ENCODE measurements at regions not wholly inside any gene's neighbourhood (a gene's known extent, or its start where the extent isn't known, plus 50 kb on each side); places are given as distances from the start of the nearest gene placed in this dataset.

DNA sequence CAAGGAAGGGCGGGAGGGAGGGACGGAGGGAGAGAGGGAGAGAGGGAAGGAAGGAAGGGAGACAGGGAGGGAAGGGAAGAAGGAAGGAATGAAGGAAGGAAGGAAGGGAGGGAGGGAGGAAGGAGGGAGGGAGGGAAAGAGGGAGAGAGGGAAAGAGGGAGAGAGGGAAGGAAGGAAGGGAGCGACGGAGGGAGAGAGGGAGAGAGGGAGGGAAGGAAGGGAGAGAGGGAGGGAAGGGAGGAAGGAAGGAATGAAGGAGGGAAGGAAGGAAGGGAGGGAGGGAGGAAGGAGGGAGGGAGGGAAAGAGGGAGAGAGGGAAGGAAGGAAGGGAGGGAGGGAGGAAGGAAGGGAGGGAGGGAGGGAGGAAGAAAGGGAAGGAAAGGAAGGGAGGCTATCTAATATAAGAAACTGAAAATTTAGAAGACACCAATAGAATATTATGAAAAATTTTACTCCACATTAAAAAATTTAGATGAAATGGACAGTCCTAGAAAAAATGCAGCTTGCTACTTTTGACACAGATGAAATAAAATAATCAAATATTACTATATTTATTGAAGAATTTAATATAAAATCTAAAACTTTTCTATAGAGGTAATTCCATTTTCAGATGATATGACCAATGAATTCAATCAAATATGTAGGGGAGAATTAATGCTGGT is 280.3 kb upstream of the SLITRK3 start:
- TF ChIP-seq CTCF (IDR thresholded peaks at IDR 0.05; ENCODE audit: insufficient read depth, missing control alignments): no peak
- FAIRE-seq (no peak), DNase-seq (ENCODE audit: insufficient read length, low spot score) (no peak)

GRCh38 chr3:165466856-165467255 is 270.7 kb upstream of the SLITRK3 start:
- no peak for TF ChIP-seq CTCF (IDR thresholded peaks at IDR 0.05; ENCODE audit: insufficient read depth, missing control alignments)
- no peak for FAIRE-seq

DNA sequence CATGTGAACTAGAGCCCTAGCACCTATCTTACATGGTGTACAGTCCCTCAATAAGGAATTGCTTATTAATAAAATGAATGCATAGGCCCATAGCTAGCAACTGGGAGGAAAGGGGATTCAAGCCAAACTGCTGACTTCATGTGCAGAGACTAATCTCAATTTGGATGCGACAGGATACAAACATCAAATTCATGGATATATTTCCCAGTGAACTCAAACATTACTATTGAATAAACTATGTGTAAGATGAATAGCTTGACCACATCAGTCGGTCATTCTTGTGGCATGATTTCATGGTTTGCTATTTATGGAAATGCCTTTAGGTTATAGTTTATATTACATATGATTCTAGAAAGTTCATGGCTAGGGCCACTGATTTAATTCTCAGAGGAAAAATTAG is 268.6 kb upstream of the SLITRK3 start:
- FAIRE-seq (no peak), DNase-seq (ENCODE audit: insufficient read length, low spot score) (no peak)
- no peak for TF ChIP-seq CTCF (IDR thresholded peaks at IDR 0.05; ENCODE audit: insufficient read depth, missing control alignments)

More at GRCh38 chr3:165466856-165467255, 270.7 kb upstream of the SLITRK3 start:
- DNase-seq (ENCODE audit: insufficient read length, low spot score): no peak

GRCh38 chr3:165463531-165463930 is 267.3 kb upstream of the SLITRK3 start:
- DNase-seq (ENCODE audit: insufficient read length, low spot score): no peak
- FAIRE-seq: no peak
- no peak for TF ChIP-seq CTCF (IDR thresholded peaks at IDR 0.05; ENCODE audit: insufficient read depth, missing control alignments)

DNA sequence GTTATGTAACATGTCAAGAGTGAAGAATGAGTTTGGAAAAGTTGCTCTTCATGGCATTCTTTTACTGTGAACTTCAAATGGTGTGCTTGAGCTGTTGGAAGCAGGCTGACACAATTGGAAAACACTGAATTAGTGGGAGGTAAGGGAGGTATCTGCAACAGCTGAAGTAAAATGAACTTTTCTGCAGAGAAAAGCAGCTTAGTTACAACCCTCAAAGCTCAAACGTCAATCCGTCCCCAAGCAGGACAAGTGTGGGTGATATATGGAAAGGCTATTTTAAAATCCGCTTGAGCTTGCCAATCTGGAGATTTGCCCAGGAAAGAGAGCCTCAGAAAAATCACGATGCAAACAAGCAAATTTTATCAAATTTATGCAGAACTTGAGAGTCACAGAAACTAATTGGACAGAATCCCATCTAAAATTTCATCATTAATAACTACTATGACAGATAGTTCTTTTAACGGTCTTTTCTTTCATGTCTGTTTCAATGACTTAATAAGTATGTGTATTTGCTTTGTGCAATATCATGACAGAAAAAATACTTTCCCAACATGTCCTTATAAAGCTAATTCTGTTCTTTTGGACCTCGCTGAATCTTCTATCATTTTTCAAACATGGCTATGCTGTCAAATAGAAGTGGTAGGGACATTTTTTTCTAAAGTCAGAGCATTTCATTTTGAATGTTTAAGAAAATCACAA is 266.6 kb upstream of the SLITRK3 start:
- TF ChIP-seq CTCF (IDR thresholded peaks at IDR 0.05; ENCODE audit: insufficient read depth, missing control alignments): no peak
- no peak for DNase-seq (ENCODE audit: insufficient read length, low spot score)
- FAIRE-seq: no peak

DNA sequence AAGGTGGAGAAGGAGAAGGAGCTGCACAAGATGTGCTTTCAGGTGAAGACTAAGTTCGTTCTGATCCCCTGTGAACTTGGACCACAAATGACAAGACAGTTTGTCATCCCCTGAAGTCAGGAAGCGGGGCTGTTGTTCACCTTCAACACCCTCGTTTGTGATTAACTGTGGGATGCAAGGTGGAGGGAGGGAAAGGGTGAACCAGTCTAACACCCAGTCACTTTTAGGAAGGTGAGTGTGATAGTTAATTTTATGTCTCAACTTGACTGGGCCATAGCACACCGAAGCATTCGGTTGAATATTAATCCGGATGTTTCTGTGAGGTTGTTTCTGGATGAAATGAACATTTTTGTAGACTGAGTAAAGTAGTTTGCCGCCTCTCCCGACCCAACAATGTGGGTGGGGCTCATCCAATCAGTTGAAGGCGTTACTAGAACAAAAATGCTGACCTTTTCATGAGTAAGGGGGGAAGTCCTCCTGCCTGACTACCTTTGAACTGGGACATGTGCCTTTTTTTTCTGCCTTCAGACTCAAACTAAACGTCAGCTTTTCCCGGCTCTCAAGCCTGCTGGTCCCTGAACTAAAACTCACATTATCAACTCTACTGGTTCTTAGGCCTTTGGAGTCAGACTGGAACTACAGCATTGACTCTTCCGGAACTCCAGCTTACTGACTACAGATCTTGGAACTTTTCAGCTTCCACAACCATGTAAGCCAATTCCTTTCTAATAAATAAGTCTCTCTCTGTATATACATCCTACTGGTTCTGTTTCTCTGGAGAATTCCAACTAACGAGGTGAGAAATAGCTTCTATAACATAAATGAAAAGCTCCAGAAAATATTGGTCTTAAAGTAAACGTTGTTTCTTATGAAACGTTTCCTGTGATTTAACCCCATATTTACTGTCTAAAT is 264.0 kb upstream of the SLITRK3 start:
- DNase-seq (ENCODE audit: insufficient read length, low spot score): no peak
- no peak for FAIRE-seq
- TF ChIP-seq CTCF (IDR thresholded peaks at IDR 0.05; ENCODE audit: insufficient read depth, missing control alignments): no peak
